ENCODE measurements at regions not wholly inside any gene's neighbourhood (a gene's known extent, or its start where the extent isn't known, plus 50 kb on each side); places are given as distances from the start of the nearest gene placed in this dataset.
"Not testable (repeated sequence)": the region's sequence is repeated elsewhere in the genome, so short reads cannot be mapped to it uniquely, and the experiment has no call there.

DNA sequence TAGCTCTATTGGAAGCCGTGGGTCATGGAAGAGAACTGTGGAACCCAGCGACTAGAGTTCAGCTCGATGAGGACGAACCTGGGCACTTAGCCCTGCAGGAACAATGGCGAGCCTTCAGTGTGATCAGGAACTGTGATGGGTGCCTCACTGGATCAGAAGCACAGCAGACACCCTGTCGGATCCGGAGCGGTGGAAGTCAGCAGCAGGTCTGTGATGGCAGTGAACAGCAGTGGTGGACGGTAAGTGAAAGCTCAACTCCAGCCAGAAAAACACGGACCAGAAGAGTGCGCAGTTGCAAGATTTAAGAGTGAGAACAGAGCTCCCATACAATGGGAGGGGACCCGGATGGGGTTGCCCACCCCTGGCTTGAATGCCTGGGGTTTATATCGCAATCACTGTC is 282.2 kb downstream of the NSUN3 start:
- no peak for DNase-seq

DNA sequence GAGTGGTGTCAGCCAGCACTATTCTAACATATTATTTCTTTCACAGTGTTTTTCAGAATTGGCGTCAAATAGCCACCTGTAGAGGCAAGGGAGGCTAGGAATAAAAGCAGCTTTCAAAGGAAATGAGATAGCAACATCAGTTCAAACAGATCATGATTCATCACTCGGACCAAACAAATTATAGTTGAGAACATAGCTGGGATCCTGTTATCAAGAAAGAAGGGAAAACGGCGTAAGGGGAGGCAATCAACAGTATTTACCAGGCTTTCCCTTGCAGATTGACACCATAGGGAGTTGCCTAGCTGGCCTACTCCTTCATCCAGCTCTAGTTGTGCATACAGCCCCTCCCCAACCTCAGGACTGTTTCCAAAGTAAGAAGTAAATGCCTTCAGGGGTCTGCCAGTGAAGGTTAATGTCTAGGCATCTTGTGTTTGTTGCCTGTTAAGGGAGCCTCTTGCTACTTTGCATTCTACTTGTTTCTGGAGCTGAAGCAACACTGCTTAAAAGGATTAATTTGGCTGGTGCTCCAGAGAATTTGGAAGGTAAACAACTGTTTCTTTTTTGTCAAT is 286.5 kb downstream of the NSUN3 start:
- no peak for DNase-seq

DNA sequence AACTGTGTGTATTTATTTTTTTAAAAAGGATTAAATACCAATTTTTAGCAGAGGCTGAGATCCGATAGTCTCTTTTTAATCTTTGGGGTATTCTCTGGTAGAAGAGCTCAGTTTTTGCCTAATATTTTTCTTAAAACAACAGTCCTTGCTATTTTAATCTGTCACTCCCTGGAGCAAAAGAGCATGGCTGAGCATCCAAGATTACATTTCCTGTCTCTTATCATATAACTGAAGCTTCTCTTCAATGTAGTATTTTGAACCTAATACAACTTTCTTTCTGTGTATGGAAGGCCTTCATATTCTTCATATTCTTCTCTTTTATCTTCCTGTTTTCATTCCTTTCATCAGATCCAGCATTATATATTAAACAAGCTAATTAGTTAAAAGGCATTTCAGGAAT is 293.7 kb downstream of the NSUN3 start:
- no peak for DNase-seq

DNA sequence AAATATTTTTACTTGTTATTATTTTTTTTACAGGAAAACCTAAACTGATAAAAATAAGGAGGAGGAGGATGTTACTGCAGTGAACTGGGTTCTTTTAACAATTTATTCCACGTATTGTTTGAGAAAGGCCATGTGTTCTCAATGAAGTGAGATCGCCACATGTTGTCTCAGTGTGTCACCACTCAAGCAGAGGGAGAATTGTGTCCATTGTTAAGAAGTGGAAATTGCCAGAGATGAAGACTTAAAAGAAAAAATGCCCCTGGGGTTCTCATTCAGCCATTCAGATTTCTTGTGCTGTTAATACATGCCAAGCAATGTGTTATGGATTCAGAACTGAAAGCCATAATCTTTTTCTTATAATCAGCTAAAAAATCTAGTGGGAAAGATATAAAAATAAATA is 297.1 kb downstream of the NSUN3 start:
- DNase-seq: no peak

DNA sequence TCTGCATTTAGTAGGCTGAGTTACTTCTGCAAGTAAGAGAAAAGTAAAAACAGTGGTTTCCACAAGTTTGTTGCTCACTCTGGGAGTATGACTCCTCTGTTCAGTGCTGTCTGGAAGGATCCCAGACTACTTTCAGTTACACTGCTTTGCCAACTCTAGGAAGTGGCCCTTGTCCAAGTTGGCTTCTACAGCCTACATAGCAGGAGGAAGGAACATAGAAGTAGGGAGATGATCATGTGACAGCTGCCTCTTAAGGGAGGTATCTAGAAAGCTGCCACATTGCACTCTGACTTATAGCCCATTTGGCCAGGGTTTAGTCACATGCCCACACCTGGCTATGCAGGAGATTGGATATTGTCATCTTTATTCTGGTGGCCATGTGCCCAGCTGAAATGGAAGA is 298.1 kb downstream of the NSUN3 start:
- DNase-seq: no peak

DNA sequence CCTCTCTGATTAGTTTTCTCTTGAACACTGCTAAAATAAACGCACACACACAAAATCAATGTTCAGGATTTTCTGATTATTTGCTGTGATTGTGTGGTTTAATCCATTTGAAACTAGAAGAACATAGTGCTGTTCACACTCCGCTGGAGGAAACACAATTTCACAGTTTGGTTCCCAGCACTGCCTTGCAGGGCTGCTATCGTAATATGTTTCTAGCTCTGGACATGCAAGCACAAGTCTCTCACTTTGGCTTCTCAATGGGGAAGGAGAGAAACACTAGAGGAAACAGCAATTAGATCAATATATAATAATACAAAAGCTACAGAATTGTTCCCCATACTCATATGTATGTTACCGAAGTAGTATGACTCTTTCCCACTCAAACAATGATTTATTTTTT is 299.5 kb downstream of the NSUN3 start:
- no peak for DNase-seq

DNA sequence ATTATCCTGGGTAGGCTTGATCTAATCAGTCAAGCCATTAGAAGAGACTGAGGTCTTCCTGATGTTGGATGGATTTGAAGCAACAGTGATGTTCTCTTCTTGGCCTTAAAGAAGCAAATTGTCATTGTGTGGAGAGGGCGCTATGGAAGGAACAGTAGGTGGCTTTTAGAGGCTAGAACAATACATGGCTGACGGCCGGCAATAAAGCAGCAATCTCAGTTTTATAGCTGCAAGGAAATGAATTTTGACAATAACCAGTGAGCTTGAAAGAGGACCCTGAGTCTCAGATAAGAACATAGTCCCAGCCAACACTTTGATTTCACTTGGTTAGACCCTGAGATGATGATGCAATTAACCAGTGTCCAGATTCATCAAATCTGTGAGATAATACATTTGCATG is 302.1 kb downstream of the NSUN3 start:
- no peak for DNase-seq

DNA sequence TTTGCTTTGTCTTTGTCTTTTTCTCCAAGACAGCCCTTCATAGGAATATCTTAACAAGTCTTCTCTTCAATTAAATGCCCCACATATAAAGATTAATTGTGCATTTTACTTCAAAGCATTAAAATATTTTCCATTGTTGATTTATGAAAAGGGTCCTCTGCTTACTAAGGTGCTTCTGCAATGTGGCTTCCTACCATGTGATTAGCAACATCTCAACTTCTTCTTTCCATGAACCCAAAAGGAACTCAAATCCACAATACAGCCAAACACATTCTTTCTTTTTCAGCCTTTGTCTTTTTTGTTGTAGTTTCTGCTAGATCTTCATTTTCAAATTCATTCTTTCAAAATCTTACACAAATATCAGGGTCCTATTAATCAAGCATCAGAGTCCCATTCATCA is 309.2 kb downstream of the NSUN3 start:
- no peak for DNase-seq

DNA sequence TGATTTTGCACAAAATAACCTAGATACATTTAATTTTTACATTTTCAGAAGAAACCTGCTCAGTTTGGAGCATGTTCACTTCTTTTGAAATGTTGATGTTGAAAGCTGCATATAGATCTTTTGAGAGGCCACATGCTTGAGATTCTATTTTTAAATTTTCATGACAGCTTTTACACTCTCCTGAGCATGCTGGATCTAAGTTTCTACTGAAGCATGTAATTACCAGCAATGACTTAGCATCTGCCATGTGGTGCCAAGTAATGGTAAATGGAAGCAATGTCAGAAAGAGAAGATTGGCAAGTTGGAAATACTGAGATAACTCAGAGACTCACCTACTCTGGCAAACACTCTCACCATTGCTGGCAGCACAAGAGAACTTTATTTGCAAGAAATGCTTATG is 310.6 kb downstream of the NSUN3 start:
- DNase-seq: no peak

DNA sequence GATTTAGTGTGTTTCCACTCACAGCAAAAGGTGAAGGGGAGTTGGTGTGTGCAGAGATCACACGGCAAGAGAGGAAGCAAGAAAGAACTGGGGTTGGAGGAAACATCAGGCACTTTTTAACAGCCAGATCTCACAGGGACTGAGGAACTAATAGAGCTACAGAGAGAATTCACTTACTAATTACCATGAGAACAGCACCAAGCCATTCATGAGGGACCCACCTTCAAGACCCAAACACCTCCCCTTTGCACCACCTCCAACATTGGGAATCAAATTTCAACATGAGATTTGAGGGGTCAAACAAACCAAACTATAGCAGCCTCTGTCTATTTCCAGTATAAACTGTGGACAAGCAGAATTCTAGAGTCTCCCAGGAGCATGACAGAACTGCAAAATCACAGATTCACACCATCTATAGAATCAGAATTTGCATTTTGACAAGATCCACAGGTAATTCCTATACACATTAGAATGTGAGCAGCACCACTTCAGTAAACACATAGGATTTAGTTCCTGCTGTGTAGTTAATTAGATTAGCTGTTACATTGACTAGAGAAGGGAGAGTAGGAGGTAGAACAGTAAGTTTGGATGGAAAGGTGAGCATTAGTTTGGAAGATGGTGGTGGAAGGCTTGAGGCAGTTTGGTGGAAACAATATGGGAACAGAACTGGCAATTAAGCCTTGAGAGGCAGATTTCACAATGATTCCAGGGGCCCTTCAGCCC is 311.7 kb downstream of the NSUN3 start:
- no peak for DNase-seq

DNA sequence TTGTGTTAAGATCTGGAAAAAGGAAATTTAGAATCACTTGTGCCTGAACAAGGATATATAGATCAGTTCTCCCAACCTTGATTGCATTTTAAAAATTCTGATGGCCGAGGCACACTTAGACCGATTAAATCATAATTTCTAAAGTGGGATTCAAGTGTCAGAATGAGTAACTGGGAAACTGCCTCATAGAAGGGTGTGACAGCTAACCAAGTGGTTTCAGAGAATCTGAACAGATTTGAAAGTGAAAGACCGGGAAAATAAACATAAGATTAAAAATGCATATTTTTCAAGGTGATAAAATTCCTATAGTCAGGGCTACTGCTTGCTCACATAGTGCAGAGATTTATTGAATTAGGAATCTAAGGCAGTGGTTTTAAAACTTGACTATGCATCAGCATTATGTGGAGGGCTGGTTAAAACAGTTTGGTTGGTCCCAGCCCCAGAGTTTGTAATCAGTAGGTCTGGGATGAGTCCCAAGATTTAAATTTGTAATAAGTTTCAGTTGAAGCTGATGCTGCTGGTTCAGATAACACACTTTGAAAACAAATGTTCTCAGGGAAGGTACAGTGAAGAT is 314.3 kb downstream of the NSUN3 start:
- DNase-seq: not testable (repeated sequence)

DNA sequence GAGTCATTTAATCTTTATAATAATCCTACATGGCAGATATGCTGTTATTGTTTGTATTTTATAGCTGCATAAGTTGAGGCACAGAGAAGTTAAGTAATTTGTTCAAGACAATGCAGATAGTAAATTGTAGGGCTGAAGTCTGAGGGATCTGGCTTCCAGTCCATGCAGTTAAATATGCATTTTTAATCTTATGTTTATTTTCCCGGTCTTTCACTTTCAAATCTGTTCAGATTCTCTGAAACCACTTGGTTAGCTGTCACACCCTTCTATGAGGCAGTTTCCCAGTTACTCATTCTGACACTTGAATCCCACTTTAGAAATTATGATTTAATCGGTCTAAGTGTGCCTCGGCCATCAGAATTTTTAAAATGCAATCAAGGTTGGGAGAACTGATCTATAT is 315.0 kb downstream of the NSUN3 start:
- not testable (repeated sequence) for DNase-seq

DNA sequence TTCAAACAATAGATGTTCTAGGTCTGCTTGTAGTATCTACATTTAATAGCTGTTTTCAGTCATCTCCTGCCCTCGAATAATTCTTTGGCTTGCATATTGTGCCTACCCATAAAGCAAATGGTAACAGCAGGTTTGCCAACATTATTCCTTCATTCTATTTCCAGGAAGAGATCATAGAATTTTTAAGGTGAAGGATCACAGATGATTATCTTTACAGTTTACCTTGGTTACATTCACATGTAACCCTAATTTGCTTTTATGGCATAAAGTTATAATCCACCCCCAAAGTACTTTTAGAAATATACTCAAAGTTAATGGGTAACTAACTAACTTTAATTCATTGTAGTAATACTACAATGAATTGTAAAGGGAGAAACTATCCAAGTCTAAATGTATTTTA is 315.5 kb downstream of the NSUN3 start:
- no peak for DNase-seq

DNA sequence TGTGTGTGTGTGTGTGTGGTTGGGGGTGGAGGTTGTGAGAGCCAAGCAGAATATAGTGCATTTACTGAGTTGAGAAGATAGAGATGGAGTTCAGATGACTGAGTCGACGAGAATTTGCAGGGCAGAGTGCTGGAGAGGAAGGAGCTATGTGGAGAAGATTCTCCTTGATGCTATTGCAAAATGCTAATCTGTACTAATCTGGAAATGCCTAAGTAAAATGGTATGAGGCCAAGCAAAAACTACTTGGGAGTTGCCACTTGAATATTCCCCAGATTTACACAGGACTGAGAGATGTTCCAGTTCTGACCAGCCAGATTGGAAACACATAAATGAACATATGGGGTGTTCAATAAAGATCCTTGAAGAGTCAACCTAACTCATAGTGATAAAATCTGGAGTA is 316.4 kb downstream of the NSUN3 start:
- no peak for DNase-seq

DNA sequence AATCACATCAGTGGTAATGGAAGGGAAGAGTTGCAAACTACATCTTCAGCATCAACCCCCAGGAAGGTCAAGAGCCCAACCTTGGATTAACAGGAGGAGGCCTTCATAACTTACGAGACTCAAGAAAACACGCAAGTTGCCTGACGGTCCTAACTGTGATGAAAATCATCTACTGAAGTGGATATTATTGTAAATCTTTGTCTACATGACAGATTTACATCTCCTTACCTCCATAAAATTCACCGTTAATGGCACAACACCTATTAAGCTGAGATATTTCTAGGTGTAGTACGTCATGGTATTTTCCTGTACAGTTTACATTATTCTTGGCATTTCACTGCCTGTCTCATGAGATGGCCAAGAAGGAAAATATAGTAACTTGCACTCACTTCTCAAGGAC is 332.0 kb downstream of the NSUN3 start:
- DNase-seq: no peak

DNA sequence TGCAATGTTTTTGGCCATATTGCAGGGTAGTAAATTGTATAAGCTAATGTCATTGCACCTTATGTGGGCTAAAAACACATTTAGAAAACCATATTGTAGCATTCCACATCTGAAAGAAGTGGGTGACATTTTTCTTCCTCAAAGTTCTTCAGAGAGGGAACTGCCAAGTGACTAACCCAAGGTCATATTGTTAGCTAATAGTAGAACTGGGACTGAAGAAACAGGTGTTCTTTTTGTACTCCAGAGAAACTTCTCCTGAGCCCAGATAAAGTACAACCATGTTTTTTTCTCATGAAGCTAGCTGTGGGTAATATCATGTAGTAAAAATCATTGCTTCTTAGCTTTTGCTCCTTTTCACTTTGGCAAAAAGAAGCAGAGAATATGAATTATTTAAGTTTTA is 333.0 kb downstream of the NSUN3 start:
- DNase-seq: no peak

DNA sequence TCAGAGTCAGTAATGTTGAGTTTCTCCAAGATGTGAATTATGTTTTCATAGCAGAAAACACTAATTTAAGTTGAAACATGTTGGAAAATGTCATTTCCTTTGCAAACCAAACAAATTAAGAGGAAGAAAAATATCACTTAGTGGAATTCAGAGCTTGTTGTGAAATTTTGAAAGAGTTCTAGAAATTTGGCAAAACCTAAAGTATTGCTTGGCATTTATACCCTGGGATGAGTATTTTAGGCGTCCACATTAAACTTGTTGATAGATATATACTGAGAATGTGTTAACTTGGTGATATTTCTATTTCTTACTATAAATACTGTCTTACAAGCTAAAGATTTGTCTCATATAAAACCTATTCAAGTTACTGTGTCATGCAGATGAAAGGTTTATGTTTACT is 335.2 kb downstream of the NSUN3 start:
- no peak for DNase-seq

DNA sequence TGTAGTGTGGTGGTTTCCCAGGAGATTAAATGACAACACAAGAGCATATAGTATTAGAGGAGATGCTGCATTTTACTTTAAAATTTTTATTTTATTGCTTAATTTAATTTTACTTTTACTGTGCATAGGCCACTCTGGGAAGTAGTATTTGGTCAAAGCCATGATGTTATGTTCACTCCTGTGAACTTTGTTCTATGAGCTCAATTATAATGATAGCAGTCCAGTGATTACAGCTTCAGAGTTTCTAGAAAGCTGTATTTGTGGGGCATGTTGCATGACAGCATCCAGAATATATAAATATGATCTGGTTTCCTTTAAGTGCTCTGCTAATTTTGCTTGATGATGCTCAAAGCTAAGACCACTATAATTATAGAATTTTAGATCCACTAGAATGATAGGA is 338.6 kb downstream of the NSUN3 start:
- no peak for DNase-seq

DNA sequence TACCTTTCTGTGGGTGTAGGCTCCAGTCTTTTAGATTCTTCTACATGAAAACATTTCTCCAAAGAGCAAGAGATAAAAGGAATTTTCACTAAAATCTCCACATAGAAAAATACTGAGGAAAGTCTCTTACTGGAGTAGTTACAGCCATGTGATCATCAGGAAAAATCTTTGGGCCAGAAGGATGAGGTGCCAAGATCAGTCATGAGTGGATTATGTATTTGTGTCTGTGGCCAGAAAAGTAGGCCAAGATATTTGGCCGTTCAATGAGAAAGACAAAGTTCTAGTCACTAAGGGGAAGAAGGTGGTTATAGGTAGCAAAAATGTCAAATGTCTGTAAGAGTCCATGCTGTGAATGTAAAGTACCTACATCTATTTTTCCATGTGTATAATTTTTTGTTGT is 339.3 kb downstream of the NSUN3 start:
- no peak for DNase-seq

DNA sequence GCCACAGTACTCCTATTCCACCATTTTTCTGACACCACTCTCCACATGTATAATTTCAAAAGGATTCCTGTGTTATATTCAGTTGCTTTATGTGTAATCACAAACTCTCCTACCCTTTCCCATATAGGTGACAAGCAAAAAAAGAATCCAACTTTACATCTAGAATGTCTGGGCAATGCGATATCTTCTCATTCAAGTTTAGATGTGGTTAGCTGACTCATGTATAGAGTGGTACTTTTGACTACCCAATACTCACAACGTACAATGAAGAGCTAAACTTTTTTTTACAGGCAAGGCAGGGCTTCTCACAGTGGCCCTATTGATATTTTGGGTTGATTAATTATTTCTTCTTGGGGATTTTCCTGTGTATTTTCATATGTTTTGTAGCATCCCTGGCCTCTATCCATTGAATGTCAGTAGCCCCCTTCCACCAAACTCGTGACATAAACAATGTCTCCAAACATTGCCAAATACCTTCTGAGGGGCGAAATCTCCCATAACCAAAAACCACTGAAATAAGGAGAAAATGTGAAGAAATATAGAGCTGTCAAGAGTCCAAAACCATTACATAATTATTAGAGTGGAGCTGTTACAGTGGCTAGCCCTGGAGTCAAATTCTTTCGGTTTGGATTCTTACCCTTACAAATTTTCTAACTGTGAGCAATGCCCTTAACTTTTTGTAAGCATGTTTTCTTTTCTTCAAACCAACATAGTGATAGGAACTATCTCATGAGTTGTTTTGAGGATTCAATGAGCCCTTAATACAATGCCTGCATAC is 342.6 kb downstream of the NSUN3 start:
- DNase-seq: no peak

DNA sequence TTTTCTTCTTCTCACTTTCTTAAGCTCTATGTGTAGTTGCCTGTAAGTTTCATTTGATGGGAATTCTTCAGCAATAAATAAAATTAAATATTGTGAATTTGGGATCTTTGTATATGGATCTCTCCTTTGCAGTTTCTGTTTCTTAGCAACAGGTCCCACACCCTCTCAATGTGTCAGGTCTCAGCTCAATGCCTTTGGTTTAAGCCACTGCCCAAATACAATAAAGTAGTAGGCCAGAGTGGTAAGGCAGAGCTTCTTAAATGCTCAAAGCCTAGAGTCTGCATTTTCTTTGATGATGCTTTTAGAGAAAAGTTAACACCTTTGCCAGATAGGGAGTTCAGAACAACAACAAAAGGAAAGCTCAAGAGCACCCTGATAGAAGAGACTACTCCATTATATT is 343.7 kb downstream of the NSUN3 start:
- DNase-seq: no peak

DNA sequence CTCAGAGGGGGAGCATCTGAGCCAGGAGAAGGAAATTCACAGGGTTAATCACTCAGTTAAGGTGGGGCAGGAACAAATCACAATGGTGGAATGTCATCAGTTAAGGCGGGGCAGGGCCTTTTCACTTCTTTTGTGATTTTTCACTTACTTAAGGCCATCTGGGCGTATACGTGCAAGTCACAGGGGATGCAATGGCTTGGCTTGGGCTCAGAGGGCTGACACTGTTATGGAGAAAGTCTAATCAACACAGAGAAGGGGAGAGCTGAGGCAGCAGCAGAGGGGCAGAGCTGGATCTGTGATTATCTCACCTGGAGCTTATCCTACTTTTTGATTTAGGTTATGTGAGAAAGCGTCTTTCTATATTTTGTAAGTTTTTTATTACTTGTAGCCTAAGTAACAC is 350.1 kb downstream of the NSUN3 start:
- DNase-seq: not testable (repeated sequence)

DNA sequence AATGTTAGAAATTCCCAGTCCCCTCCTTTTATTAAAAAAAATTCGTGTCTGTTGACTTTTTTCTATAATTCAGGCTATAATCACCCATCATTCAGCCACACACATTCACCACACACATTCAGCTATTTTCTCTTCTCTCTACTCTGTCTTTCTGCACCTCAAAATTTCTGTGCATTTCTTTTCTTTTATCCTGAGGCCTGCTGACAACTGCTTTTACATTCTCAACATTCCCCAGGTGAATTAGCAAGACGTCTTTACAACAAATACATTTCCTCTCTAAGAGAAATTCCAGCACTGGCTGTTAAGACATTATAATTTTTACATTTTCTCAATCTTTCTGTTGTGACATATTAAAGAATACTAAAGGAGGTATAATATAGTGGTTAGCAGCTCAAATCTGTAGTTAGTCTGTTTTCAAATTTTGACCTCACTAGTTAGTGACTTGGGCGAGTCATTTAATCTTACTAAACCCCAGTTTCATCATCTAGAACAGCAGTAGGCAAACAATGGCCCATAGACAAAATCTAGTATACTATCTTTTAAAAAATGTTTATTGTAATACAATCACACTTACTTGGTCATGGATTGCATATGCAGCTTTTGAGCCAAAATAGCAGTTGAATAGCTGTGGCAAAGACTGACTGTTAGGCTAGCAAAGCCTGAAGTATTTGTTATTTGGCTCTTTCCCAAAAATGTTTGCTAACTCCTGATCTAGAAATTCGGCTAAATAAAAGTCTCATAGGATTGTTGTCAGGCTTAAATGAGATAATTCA is 350.7 kb downstream of the NSUN3 start:
- DNase-seq: no peak

Data from stimulated activated CD4-positive, alpha-beta T cell treated with anti-CD3 and anti-CD28 coated beads, Interleukin-4, amount 100 ng/mL, for 24 hours (primary cell).